ENCODE measurements at regions not wholly inside any gene's neighbourhood (a gene's known extent, or its start where the extent isn't known, plus 50 kb on each side); places are given as distances from the start of the nearest gene placed in this dataset.

DNA sequence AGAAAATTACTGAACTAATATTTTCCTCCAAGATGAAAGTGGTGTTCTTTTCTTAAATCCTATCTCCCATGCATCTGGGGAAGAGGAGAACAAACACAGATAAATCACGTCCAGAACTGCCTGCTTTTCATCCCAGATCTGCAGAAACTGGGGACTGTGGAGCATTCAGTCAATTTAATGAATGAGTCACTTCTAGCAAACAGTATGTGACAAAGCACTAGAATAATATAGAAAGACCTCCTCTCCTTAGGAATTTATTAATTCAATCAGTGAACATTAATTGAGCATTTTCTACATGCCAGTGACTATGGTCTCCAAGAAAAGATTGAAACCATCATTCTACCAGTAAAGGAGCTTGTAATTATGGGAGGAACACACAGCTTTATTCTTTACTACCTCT is 693.4 kb upstream of the ID2 start:
- no peak for DNase-seq

DNA sequence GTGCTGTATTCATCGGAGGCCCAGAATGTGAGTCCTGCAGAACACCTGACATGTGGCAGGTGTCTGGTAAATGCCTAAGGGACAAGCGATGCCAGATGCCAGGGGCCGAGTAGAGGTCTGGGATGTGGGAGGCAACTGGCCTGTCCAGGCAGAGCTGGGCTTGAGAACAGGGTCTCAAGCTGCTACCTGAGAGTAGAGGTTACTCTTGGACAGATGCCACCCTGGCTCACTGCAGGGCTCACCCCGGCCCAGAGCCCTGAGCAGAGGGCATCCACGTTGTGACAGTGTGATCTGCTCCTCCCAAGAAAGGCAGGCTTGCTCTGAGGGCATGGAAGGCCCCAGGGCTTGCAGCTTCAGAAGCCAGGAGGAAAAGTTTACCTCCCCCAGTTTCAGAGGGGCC is 692.0 kb upstream of the ID2 start:
- DNase-seq = no peak

DNA sequence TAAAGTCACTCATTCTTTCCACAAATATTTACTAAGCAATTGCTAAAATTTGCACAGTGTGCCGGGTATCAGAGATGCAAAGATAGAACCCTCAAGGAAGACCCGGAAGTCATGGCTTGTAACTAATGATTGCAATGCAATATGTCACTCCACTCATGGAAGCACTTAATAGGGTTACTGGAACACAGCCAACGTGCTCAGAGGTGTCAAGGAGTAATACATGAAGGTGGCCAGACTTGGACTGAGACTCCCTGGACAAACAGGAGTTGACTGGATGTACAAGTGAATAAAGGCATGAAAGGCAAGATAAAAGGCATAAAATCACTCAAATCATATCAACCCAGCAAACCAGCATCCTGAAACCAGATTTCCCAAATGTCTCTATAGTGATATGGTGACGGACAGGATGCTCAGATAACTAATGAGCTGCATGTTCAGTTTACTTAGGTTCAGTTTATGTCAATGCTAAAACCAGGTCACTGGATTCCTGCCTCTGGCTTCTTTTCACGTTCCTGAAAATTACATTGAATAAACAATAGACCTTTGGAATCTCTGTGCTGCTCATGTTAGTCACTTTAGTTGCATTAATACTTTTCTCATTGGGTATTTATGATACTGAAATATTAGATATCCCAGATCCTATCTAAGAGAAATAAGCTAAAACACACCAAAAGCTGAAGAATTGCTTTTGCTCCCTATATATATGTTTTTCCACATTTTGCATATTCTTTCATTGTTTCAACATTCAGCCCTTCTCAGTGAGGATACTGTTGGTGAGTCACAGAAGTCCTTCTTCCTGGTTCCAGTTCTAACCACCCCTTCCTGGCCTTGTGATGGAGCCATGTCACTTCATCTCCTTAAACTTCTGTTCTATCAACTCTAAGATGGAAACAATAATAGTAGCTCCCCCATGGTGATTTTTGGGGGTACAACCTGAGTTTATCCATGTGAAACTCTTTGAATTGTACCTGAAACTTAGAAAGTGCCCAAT is 688.9 kb upstream of the ID2 start:
- DNase-seq = no peak

GRCh38 chr2:7994397-7994951 is 687.4 kb upstream of the ID2 start:
- DNase-seq = no peak

- no peak for DNase-seq
Observed at GRCh38 chr2:7997279-7997678, 684.6 kb upstream of the ID2 start.

- DNase-seq = no peak
Observed at GRCh38 chr2:7999683-8000476, 682.0 kb upstream of the ID2 start.

DNA sequence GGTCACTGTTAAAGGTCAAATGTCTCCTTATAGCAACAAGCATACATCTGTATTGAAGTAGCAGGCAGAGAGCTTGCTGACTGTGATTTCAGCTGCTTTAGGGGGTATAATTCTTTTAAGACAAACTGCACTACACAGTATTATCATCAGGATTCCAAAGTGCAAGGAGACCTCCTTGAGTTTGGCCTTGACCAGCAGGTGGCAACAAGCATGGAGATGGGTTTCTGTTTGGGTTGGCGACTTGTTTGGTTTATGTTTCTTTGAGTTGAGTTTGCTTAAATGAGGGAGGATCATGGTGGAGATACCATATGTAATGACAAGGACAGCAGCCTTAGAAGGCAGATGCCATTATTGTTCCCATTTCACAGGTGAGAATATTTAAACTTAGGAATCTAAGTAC is 681.0 kb upstream of the ID2 start:
- DNase-seq = no peak

DNA sequence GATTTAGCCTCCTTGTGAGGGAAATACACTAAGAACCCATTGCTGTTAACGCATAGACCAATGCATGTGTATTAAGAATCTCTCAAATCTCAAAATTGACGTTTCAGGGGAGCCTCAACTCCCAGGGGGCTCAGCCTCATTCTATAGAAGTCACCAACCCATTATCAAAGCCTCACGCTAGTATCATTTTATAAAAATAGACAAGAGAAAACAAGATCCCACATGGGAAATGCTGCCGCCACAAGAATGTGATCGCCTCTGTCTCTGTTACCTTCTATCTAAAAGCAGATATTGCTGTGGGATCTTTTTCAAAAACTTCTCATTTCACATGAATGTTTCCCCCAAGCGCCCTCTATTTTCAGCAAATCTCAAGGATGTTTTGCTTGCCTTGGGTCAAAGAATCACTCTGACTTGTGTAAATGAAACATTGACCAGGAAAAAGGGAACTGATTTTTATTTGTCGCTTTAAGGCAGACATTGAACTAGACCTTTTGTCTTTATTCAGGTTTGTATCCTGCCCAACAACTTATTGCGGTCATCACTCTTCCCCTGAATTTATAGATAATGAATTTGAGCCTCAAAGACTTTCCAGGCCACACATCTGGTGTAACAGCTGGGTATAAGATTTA is 679.0 kb upstream of the ID2 start:
- no peak for DNase-seq

- DNase-seq = no peak
Observed at GRCh38 chr2:8003462-8004075, 678.3 kb upstream of the ID2 start.

GRCh38 chr2:8004250-8004681 is 677.6 kb upstream of the ID2 start:
- DNase-seq = no peak

- DNase-seq = no peak
Observed at GRCh38 chr2:8006181-8006580, 675.7 kb upstream of the ID2 start.

- no peak for DNase-seq
Observed at GRCh38 chr2:8006626-8007025, 675.2 kb upstream of the ID2 start.

GRCh38 chr2:8009010-8009597 is 672.8 kb upstream of the ID2 start:
- DNase-seq = no peak

DNA sequence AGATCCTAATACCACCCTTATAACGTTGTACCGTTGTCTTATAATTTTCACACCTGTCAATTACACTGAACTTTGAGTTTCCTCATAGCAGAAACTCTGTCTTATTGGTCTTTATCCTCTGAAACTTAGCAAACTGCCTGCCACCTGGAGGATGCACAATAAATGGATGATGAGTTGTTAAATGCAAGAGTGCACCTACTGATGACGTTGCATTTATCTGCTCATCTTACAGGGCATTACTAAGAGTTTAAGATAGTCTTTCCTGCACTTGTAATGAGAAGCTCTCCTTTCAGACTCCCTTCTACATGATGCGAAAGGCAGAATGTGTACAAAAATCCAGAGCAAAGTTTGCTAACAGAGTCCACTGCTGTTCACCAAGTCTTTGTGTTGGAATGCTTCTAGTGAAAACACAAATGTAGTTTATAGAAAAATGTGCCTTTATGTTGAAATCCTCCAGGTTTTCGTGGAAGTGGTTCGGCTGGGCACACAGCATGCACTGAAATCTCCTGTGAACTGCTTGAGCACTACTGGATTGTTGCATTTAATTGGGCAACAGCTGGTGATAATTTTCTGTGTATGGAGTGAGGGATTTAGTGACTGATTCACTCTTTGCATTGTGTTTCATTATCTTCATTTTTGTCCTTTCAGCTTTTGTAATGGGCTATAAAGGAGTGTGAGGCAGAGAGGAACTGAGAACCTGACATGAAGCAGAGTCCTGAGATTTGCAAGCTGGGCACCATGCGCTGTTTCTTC is 665.8 kb upstream of the ID2 start:
- DNase-seq = no peak

DNA sequence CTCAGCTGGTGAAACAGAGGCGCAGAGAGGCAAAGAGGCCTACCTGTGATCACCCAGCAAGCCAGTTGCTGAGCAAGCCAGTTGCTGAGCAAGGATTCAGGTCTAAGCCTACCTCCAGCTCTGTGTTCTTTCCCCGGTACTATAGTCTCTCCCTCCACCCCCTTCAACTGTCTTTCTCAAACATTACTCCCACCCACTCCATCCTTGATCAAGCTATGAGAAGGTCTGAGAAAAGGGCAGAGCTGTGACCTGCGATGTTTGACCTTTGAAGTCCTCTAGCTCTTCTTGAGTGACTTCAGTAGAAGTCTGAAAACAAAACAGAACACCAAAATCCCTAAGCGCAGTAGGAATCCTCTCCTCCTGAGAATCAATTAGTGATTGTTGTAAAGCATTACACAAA is 665.2 kb upstream of the ID2 start:
- DNase-seq = no peak

GRCh38 chr2:8018956-8019355 is 662.9 kb upstream of the ID2 start:
- DNase-seq = no peak

- DNase-seq = no peak
Observed at GRCh38 chr2:8019934-8020333, 661.9 kb upstream of the ID2 start.

DNA sequence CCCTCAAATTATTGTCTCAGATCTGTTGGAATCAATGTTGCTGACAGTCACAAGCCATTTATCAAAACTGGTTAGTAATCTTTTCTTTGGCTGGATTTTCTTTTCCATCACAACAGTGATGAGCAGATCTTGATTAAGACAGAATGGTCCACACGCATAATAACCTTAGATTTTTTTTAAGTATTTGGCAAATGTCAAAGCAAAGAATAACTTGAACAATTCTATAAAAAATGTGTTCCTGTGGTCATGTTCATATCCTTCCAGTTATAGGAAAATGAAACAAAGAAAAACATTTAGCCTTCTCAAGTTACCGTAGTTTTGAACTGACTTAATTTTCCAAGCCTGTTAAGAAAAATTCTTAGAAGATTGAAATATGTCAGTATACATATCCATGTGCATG is 659.9 kb upstream of the ID2 start:
- no peak for DNase-seq

DNA sequence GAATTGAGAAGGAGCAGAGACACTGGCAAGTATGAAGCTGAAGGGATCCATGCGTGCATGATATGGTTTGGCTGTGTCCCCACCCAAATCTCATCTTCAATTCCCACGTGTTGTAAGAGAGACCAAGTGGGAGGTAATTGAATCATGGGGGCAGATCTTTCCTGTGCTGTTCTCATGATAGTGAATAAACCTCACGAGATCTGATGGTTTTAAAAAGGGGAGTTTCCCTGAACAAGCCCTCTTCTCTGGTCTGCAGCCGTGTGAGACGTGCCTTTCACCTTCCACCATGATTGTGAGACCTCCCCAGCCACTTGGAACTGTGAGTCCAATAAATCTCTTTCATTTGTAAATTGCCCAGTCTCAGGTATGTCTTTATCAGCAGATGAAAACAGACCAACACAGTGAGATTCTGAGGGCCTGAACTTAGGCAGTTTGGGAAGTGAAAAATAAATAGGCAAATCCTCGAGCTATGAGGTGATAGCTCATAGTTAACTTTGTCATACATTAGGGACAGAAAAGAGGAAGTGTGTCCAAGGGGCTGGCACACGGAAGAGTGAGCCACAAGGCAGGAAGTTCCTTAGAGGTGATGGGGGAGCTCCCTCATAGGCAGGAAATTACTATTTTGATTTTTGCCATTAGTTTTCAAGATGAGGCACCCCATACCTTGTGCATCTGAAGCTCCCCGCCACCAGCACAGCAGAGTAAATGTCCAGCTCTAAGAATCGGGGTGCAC is 658.8 kb upstream of the ID2 start:
- DNase-seq = no peak

- DNase-seq = no peak
Observed at GRCh38 chr2:8024506-8024905, 657.4 kb upstream of the ID2 start.

DNA sequence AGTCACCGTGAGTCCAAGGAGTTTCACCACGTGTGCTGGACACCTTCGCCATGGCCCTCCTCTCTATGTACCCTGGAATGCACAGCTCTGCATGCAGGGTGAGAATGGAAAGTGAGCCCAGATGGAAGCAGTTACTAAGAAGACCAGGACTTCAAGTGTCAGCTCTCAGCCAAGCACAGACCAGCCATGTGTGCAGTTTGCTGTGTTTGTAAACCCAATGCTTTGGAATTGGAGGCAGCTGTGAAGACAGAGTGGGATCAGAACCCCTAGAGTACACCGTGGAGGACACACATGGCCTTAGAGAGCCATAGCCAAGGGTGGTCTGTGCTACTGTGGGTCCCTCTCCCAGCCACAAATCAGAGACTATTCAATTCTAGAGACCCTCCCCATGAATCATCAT is 655.5 kb upstream of the ID2 start:
- no peak for DNase-seq
